RWPE2 (cell line): ENCODE measurements at regions not wholly inside any gene's neighbourhood (a gene's known extent, or its start where the extent isn't known, plus 50 kb on each side); places are given as distances from the start of the nearest gene placed in this dataset.

ENCODE experiments used
- ATAC-seq: fragments of 200-7000 bp; cut with Tn5 transposase; 3 replicates; pipeline ENCODE4 v1.9.1; 2021; ENCODE audit warnings: low read depth
- DNase-seq: peaks from one replicate; pipeline ENCODE4 v3.0.0-alpha.2; 2020; ENCODE audit warnings: low spot score
- H3K27ac ChIP-seq: fragments of 450-650 bp; 2 replicates; pipeline ENCODE4 v1.5.1; 2017; ENCODE audit warnings: mild to moderate bottlenecking; ENCODE audit not compliant: poor library complexity, severe bottlenecking
- H3K27me3 ChIP-seq: fragments of 250-450 bp; sonication (Bioruptor Pico); 2 replicates; pipeline ENCODE4 v1.5.1; 2021; ENCODE audit warnings: mild to moderate bottlenecking, moderate library complexity; ENCODE audit not compliant: insufficient read depth, poor library complexity, severe bottlenecking
- H3K36me3 ChIP-seq: fragments of 250-450 bp; sonication (Bioruptor Pico); 2 replicates; pipeline ENCODE4 v1.5.1; 2020; ENCODE audit warnings: low read depth, mild to moderate bottlenecking, moderate library complexity
- H3K4me1 ChIP-seq: fragments of 250-450 bp; sonication (Bioruptor Pico); 2 replicates; pipeline ENCODE4 v1.5.1; 2021; ENCODE audit warnings: mild to moderate bottlenecking, moderate library complexity; ENCODE audit not compliant: insufficient read depth, poor library complexity, severe bottlenecking
- H3K4me3 ChIP-seq: fragments of 250-450 bp; sonication (Bioruptor Pico); 2 replicates; pipeline ENCODE4 v1.5.1; 2021; ENCODE audit warnings: mild to moderate bottlenecking, moderate library complexity; ENCODE audit not compliant: severe bottlenecking
- H3K9me3 ChIP-seq: fragments of 250-450 bp; sonication (Bioruptor Pico); 2 replicates; pipeline ENCODE4 v1.5.1; 2021; ENCODE audit warnings: mild to moderate bottlenecking, moderate library complexity; ENCODE audit not compliant: severe bottlenecking
- TF ChIP-seq, protein P1 (sequence below): fragments of 450-650 bp; IDR thresholded peaks from one replicate; pipeline ENCODE4 v1.5.1; 2017; ENCODE audit warnings: mild to moderate bottlenecking, moderate library complexity; ENCODE audit not compliant: poor library complexity, severe bottlenecking

DNA sequence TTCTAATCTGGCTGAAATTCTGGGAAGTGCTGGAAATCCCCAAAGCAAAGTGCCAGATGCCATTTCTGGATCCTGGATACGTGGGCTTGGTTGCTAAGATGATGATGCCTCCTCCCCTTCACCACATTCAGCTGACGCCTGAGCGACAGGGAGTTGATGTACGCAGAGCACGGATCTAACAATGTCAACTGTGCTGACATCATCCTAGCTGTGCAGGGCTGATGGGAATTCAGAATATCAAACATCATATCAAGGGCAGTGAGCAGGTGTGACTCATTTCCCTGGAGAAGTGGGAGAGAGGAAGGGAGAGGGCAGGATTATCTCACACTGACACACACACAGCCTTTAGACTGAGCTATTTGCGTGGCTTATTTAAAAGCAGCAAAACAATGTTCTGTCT lies 92.6 kb upstream of the ZBTB20 start:
- Histone ChIP-seq H3K36me3 (no peaks in the 10 kb centered on the region), H3K4me3 (no peak overlapping the region), H3K27me3 (no peaks in the 10 kb centered on the region), H3K9me3 (no peaks in the 10 kb centered on the region), H3K4me1 (peaks cover 13% of the 10 kb centered on the region), H3K27ac (peak overlapping the region; percentile 44)
- peak; percentile 68 for DNase-seq
- peak; percentile 100 for ATAC-seq
- TF ChIP-seq, protein P1, sequence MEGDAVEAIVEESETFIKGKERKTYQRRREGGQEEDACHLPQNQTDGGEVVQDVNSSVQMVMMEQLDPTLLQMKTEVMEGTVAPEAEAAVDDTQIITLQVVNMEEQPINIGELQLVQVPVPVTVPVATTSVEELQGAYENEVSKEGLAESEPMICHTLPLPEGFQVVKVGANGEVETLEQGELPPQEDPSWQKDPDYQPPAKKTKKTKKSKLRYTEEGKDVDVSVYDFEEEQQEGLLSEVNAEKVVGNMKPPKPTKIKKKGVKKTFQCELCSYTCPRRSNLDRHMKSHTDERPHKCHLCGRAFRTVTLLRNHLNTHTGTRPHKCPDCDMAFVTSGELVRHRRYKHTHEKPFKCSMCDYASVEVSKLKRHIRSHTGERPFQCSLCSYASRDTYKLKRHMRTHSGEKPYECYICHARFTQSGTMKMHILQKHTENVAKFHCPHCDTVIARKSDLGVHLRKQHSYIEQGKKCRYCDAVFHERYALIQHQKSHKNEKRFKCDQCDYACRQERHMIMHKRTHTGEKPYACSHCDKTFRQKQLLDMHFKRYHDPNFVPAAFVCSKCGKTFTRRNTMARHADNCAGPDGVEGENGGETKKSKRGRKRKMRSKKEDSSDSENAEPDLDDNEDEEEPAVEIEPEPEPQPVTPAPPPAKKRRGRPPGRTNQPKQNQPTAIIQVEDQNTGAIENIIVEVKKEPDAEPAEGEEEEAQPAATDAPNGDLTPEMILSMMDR: no peak

DNA sequence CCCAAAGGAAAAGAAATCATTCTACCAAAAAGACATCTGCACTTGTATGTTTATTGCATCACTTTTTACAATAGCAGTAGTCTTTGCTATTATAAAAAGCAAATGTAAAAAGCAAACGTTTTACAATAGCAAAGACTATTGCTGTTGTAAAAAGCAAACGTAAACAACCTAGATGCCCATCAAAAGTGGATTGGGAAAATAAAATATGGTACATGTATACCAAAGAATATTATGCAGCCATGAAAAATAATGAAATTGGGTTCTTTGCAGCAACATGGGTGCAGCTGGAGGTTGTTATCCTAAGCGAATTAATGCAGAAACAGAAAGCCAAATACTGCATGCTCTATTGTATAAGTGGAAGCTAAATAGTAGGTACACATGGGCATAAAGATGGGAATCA lies 97.3 kb upstream of the ZBTB20 start:
- ATAC-seq (no peak), DNase-seq (no peak)
- Histone ChIP-seq H3K27ac (no peak overlapping the region), H3K27me3 (no peaks in the 10 kb centered on the region), H3K4me3 (no peak overlapping the region), H3K4me1 (peaks cover 41% of the 10 kb centered on the region), H3K9me3 (no peaks in the 10 kb centered on the region), H3K36me3 (no peaks in the 10 kb centered on the region)
- TF ChIP-seq, protein P1: no peak

DNA sequence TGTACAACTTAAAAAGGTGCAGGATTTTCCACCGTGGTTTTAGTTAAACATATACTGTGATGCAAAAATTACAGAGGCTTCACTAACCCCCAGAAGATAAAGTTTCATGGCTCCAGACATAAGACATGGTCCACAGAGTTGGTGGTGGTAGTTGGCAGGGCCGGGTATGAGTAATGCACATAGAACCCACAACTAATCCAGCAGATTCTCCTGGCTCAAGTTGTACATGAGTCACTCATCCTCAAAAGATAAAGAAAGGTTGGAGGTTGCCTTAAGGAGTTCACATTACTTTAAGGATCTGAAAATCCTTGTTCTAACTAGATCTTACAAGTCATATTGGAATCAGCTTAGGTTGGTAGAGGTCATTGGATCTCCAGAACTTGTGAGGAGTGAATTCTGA lies 98.3 kb upstream of the ZBTB20 start:
- Histone ChIP-seq H3K4me3 (no peak overlapping the region), H3K4me1 (peaks cover 31% of the 10 kb centered on the region), H3K9me3 (no peaks in the 10 kb centered on the region), H3K36me3 (no peaks in the 10 kb centered on the region), H3K27ac (peak overlapping the region; percentile 52), H3K27me3 (no peaks in the 10 kb centered on the region)
- DNase-seq: peak; percentile 75
- TF ChIP-seq, protein P1: no peak
- peak; percentile 100 for ATAC-seq

DNA sequence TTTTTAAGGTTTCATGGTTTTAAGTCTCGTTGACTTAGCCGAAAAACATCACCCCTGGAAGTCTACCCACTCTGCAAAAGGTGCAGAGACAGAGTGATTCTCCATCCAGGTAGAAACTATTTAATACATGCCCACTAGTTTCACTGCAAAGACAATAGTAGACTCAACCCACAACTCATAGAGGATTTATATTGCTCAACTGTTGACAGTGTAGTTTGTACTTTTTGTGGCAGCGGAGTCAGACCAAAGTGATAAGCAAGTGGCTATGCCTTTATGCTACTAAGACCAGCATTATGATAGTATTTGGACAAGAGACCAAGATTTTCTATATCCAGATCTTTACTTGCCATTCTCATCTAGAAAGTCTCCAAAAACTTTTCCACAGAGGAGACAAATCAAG lies 98.8 kb upstream of the ZBTB20 start:
- ATAC-seq (no peak), DNase-seq (no peak)
- Histone ChIP-seq H3K27me3 (no peaks in the 10 kb centered on the region), H3K9me3 (no peaks in the 10 kb centered on the region), H3K4me1 (peaks cover 30% of the 10 kb centered on the region), H3K27ac (peak overlapping the region; percentile 52), H3K4me3 (no peak overlapping the region), H3K36me3 (no peaks in the 10 kb centered on the region)
- TF ChIP-seq, protein P1: no peak

DNA sequence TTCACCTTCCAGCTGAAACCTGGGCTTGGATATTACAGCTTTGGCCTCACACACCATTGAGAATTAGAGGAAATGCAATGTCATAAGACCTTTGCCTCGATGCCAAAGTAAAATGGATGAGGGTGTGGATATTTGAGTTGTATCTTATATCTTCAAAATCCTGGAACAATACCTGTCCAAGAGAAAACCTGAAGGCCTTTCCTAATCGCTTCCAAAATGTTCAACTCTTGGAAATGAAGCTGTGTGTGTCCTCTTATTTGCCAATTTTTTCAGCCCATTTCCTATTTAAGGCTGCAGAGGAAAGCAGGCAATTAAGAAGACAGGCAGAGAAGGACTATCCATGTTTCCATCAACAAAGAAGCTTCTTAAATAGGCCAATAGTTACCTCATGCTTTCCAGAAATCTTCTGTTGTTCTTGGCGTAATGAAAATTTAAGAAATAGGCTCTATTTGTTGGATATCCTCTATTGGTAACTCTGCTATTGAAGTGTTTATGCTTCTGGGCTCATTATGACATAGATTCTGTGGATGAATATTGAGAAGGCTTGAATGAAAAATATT lies 99.5 kb upstream of the ZBTB20 start:
- Histone ChIP-seq H3K27ac (peak overlapping the region; percentile 52), H3K36me3 (no peaks in the 10 kb centered on the region), H3K4me3 (no peak overlapping the region), H3K4me1 (peaks cover 35% of the 10 kb centered on the region), H3K27me3 (no peaks in the 10 kb centered on the region), H3K9me3 (no peaks in the 10 kb centered on the region)
- ATAC-seq: no peak
- TF ChIP-seq, protein P1: no peak
- no peak for DNase-seq
